WTC11 (cell line): ENCODE measurements at regions not wholly inside any gene's neighbourhood (a gene's known extent, or its start where the extent isn't known, plus 50 kb on each side); places are given as distances from the start of the nearest gene placed in this dataset.

Experiments
- ATF6 ChIP-seq: sonication (generic); formaldehyde crosslinking; IDR thresholded peaks from 2 replicates; pipeline ENCODE4 v1.8.1; 2023; ENCODE audit warnings: mild to moderate bottlenecking, missing genetic modification reagents
- CBFB ChIP-seq: sonication (generic); formaldehyde crosslinking; IDR thresholded peaks from 2 replicates; pipeline ENCODE4 v1.8.1; 2022; ENCODE audit warnings: mild to moderate bottlenecking, low read depth, missing genetic modification reagents
- CTCF ChIP-seq: fragments of 200-600 bp; IDR thresholded peaks from 2 replicates; pipeline ENCODE4 v1.8.0; 2022; ENCODE audit warnings: antibody characterized with exemption
- ELF4 ChIP-seq: sonication (generic); formaldehyde crosslinking; IDR thresholded peaks from 2 replicates; pipeline ENCODE4 v1.8.1; 2022; ENCODE audit warnings: low read depth, mild to moderate bottlenecking, moderate library complexity, missing genetic modification reagents
- GABPB1 ChIP-seq: sonication (generic); formaldehyde crosslinking; IDR thresholded peaks from 2 replicates; pipeline ENCODE4 v1.8.1; 2023; ENCODE audit warnings: mild to moderate bottlenecking, missing genetic modification reagents
- GRHL2 ChIP-seq: fragments of 250-450 bp; sonication (Bioruptor Pico); IDR thresholded peaks from 2 replicates; pipeline ENCODE4 v1.8.0; 2022; ENCODE audit warnings: mild to moderate bottlenecking, moderate library complexity; ENCODE audit not compliant: insufficient replicate concordance, severe bottlenecking
- IRF2 ChIP-seq: sonication (generic); formaldehyde crosslinking; IDR thresholded peaks from 2 replicates; pipeline ENCODE4 v1.8.0; 2022; ENCODE audit warnings: low read depth, missing genetic modification reagents, borderline replicate concordance
- JUN ChIP-seq: sonication (generic); formaldehyde crosslinking; IDR thresholded peaks from 2 replicates; pipeline ENCODE4 v1.8.0; 2023; ENCODE audit warnings: mild to moderate bottlenecking, missing genetic modification reagents
- MAX ChIP-seq: sonication (generic); formaldehyde crosslinking; IDR thresholded peaks from 2 replicates; pipeline ENCODE4 v1.8.0; 2022; ENCODE audit warnings: mild to moderate bottlenecking, missing genetic modification reagents
- TF ChIP-seq, protein P1 (sequence below): sonication (generic); formaldehyde crosslinking; IDR thresholded peaks from 2 replicates; pipeline ENCODE4 v1.8.1; 2023; ENCODE audit warnings: mild to moderate bottlenecking, missing genetic modification reagents, moderate library complexity
- TF ChIP-seq, protein P2 (sequence below): sonication (generic); formaldehyde crosslinking; IDR thresholded peaks from 2 replicates; pipeline ENCODE4 v1.8.0; 2022; ENCODE audit warnings: mild to moderate bottlenecking, missing genetic modification reagents
- TF ChIP-seq, protein P3 (sequence below): sonication (generic); formaldehyde crosslinking; IDR thresholded peaks from 2 replicates; pipeline ENCODE4 v1.8.0; 2022; ENCODE audit warnings: mild to moderate bottlenecking, missing genetic modification reagents

DNA sequence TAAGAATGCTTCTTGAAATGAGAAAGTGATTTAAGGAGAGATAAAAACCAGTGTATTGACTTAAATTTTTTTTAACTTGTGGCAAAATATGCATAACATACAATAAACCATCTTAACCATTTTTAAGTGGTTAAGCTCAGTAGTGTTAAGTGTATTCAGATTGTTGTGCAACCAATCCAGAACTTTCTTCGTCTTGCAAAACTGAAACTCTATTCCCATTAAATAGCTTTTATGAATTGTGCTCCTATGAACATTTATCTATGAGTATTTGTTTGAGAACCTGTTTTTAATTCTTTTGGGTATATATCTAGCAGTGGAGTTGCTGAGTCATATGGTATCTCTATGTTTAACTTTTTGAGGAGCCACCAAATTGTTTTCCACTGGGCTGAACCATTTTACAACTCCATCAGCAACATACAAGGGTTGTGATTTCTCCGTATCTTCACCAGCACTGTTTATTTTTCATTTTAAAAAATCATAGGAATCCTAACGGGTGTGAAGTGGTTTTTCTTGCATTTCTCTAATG is 76.6 kb upstream of the ACTBL2 start:
- TF ChIP-seq IRF2 (CRISPR knock-in tag) (no peak), JUN (no peak), CTCF (no peak), CBFB (CRISPR knock-in tag) (no peak), ATF6 (CRISPR knock-in tag) (no peak), GRHL2 (no peak), GABPB1 (CRISPR knock-in tag) (no peak), ELF4 (CRISPR knock-in tag) (no peak), MAX (CRISPR knock-in tag) (no peak)
- TF ChIP-seq, protein P1, sequence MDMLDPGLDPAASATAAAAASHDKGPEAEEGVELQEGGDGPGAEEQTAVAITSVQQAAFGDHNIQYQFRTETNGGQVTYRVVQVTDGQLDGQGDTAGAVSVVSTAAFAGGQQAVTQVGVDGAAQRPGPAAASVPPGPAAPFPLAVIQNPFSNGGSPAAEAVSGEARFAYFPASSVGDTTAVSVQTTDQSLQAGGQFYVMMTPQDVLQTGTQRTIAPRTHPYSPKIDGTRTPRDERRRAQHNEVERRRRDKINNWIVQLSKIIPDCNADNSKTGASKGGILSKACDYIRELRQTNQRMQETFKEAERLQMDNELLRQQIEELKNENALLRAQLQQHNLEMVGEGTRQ (CRISPR knock-in tag), result no peak
- TF ChIP-seq, protein P2, sequence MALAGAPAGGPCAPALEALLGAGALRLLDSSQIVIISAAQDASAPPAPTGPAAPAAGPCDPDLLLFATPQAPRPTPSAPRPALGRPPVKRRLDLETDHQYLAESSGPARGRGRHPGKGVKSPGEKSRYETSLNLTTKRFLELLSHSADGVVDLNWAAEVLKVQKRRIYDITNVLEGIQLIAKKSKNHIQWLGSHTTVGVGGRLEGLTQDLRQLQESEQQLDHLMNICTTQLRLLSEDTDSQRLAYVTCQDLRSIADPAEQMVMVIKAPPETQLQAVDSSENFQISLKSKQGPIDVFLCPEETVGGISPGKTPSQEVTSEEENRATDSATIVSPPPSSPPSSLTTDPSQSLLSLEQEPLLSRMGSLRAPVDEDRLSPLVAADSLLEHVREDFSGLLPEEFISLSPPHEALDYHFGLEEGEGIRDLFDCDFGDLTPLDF, result no peak
- TF ChIP-seq, protein P3, sequence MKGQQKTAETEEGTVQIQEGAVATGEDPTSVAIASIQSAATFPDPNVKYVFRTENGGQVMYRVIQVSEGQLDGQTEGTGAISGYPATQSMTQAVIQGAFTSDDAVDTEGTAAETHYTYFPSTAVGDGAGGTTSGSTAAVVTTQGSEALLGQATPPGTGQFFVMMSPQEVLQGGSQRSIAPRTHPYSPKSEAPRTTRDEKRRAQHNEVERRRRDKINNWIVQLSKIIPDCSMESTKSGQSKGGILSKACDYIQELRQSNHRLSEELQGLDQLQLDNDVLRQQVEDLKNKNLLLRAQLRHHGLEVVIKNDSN (CRISPR knock-in tag), result no peak
